ENCODE measurements at regions not wholly inside any gene's neighbourhood (a gene's known extent, or its start where the extent isn't known, plus 50 kb on each side); places are given as distances from the start of the nearest gene placed in this dataset.

DNA sequence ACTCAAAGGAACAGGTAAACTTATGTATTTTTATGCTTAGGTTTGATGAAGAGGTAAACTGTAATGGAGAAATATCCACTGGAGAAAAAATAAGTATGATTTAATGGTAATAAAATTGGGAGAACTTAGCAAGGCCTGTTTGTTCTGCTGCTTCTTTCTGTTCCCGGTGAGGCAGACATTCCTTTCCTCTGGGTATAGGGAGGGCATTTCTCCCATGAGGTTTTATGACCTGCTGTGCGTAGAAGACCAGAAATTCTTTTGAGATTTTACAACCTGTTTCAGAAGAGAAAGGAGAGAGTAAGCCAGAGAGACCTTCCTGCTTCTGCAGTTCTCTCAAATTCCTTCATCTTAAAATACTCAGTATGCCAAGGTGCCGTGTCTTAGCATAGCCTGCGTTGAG is 139.4 kb upstream of the RMST start:
- Mint-ChIP-seq H3K27ac (no peak overlapping the region), H3K27me3 (ENCODE audit: insufficient read depth) (no peaks in the 10 kb centered on the region), H3K4me3 (no peak overlapping the region), H3K36me3 (ENCODE audit: low read depth) (no peaks in the 10 kb centered on the region), H3K9me3 (peaks cover 2% of the 10 kb centered on the region), H3K4me1 (peaks cover 34% of the 10 kb centered on the region)
- WGBS, 2 experiments (ENCODE audit: insufficient coverage in 1 of 2, insufficient read length in 1 of 2) = 64 to 78% methylated on average over 4 of the region's 4 CpGs
- Histone ChIP-seq H3K4me1 (ENCODE audit: control insufficient read depth, insufficient read depth, low read length) (peaks cover 7% of the 10 kb centered on the region), H3K27me3 (ENCODE audit: control insufficient read depth, insufficient read depth, low read length, poor library complexity, severe bottlenecking) (no peaks in the 10 kb centered on the region), H3K9ac (ENCODE audit: extremely low read depth, low read length, poor library complexity, severe bottlenecking) (no peak overlapping the region), H3K9me3 (ENCODE audit: control insufficient read depth, low read length) (no peaks in the 10 kb centered on the region), H3K27ac (ENCODE audit: low read depth, low read length) (no peak overlapping the region), H3K4me3 (ENCODE audit: low read length) (no peak overlapping the region), H3K36me3 (ENCODE audit: control insufficient read depth, insufficient read depth, low read length) (no peaks in the 10 kb centered on the region)
- TF ChIP-seq, protein P1, sequence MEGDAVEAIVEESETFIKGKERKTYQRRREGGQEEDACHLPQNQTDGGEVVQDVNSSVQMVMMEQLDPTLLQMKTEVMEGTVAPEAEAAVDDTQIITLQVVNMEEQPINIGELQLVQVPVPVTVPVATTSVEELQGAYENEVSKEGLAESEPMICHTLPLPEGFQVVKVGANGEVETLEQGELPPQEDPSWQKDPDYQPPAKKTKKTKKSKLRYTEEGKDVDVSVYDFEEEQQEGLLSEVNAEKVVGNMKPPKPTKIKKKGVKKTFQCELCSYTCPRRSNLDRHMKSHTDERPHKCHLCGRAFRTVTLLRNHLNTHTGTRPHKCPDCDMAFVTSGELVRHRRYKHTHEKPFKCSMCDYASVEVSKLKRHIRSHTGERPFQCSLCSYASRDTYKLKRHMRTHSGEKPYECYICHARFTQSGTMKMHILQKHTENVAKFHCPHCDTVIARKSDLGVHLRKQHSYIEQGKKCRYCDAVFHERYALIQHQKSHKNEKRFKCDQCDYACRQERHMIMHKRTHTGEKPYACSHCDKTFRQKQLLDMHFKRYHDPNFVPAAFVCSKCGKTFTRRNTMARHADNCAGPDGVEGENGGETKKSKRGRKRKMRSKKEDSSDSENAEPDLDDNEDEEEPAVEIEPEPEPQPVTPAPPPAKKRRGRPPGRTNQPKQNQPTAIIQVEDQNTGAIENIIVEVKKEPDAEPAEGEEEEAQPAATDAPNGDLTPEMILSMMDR (conservative IDR thresholded peaks at IDR 0.05) = no peak
- no peak for DNase-seq

DNA sequence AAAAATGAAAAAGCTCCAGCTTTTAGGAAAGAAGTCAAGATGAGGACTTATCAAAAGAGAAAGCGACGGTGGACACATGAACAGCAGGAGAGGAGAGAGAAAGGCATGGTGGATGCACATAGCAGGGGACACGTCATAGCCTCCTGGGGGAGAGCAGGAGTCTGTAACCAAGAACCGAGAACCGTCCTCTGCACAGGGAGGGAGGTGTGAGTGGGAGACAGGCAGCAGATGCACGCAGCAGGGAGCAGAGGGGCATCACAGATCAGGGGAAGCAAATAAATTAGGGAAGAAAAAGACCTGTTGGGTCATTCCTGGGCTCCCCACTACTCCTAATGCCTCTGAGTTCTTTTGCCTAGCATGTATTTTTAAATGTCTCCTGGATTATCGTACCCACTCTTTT is 138.1 kb upstream of the RMST start:
- H3K4me1 Mint-ChIP-seq = peaks cover 34% of the 10 kb centered on the region
- H3K4me3 Mint-ChIP-seq = no peak overlapping the region
- WGBS, 2 experiments (ENCODE audit: insufficient coverage in 1 of 2, insufficient read length in 1 of 2) = 83 to 84% methylated on average over 6 to 7 of the region's 7 CpGs
- Histone ChIP-seq H3K4me3 (ENCODE audit: low read length) (no peak overlapping the region), H3K9me3 (ENCODE audit: control insufficient read depth, low read length) (no peaks in the 10 kb centered on the region), H3K36me3 (ENCODE audit: control insufficient read depth, insufficient read depth, low read length) (no peaks in the 10 kb centered on the region), H3K4me1 (ENCODE audit: control insufficient read depth, insufficient read depth, low read length) (peaks cover 7% of the 10 kb centered on the region), H3K9ac (ENCODE audit: extremely low read depth, low read length, poor library complexity, severe bottlenecking) (no peak overlapping the region), H3K27ac (ENCODE audit: low read depth, low read length) (no peak overlapping the region), H3K27me3 (ENCODE audit: control insufficient read depth, insufficient read depth, low read length, poor library complexity, severe bottlenecking) (no peaks in the 10 kb centered on the region)
- H3K36me3 Mint-ChIP-seq (ENCODE audit: low read depth) = no peaks in the 10 kb centered on the region
- DNase-seq = peak; percentile 58
- peaks cover 2% of the 10 kb centered on the region for H3K9me3 Mint-ChIP-seq
- no peak overlapping the region for H3K27ac Mint-ChIP-seq
- H3K27me3 Mint-ChIP-seq (ENCODE audit: insufficient read depth) = no peaks in the 10 kb centered on the region
- TF ChIP-seq, protein P1 (conservative IDR thresholded peaks at IDR 0.05) = no peak

- no peak overlapping the region for H3K27ac Mint-ChIP-seq
These were observed 127.5 kb upstream of the RMST start for GRCh38 chr12:97335115-97335514.

More at GRCh38 chr12:97335115-97335514, 127.5 kb upstream of the RMST start:
- Mint-ChIP-seq H3K27me3 (ENCODE audit: insufficient read depth) (no peaks in the 10 kb centered on the region), H3K4me3 (no peak overlapping the region), H3K4me1 (peaks cover 10% of the 10 kb centered on the region), H3K36me3 (ENCODE audit: low read depth) (no peaks in the 10 kb centered on the region), H3K9me3 (no peaks in the 10 kb centered on the region)
- Histone ChIP-seq H3K4me1 (ENCODE audit: control insufficient read depth, insufficient read depth, low read length) (no peaks in the 10 kb centered on the region), H3K36me3 (ENCODE audit: control insufficient read depth, insufficient read depth, low read length) (no peaks in the 10 kb centered on the region), H3K27me3 (ENCODE audit: control insufficient read depth, insufficient read depth, low read length, poor library complexity, severe bottlenecking) (no peaks in the 10 kb centered on the region), H3K9ac (ENCODE audit: extremely low read depth, low read length, poor library complexity, severe bottlenecking) (no peak overlapping the region), H3K4me3 (ENCODE audit: low read length) (no peak overlapping the region), H3K27ac (ENCODE audit: low read depth, low read length) (no peak overlapping the region), H3K9me3 (ENCODE audit: control insufficient read depth, low read length) (no peaks in the 10 kb centered on the region)
- TF ChIP-seq, protein P1 (conservative IDR thresholded peaks at IDR 0.05) = no peak
- WGBS, 2 experiments (ENCODE audit: insufficient coverage in 1 of 2, insufficient read length in 1 of 2) = 82 to 97% methylated on average over 2 to 4 of the region's 4 CpGs
- no peak for DNase-seq

Data from endodermal cell (in vitro differentiated cells).